Mucosa of descending colon (tissue), 3 donors: ENCODE measurements at regions not wholly inside any gene's neighbourhood (a gene's known extent, or its start where the extent isn't known, plus 50 kb on each side); places are given as distances from the start of the nearest gene placed in this dataset.

Source experiments
- ATAC-seq: fragments of 200-7000 bp; cut with Tn5 transposase; one replicate; pipeline ENCODE4 v1.9.1; 2020; ENCODE audit warnings: mild to moderate bottlenecking, moderate library complexity
- DNase-seq, 3 donors: peaks; one replicate each; pipeline ENCODE4 v3.0.0-alpha.2; 2020
- H3K36me3 ChIP-seq: fragments of 200-600 bp; one replicate; pipeline ENCODE4 v1.8.0; 2021; ENCODE audit warnings: low read depth, mild to moderate bottlenecking
- H3K4me1 ChIP-seq: fragments of 200-600 bp; one replicate; pipeline ENCODE4 v1.8.0; 2021; ENCODE audit warnings: low read depth, mild to moderate bottlenecking
- H3K4me3 ChIP-seq: fragments of 200-600 bp; one replicate; pipeline ENCODE4 v1.8.0; 2021; ENCODE audit warnings: mild to moderate bottlenecking
- H3K9me3 ChIP-seq: fragments of 200-600 bp; one replicate; pipeline ENCODE4 v1.8.0; 2021; ENCODE audit warnings: mild to moderate bottlenecking
- CTCF ChIP-seq: fragments of 200-600 bp; IDR thresholded peaks from one replicate; pipeline ENCODE4 v1.8.0; 2022; ENCODE audit warnings: antibody characterized with exemption, mild to moderate bottlenecking
- intact Hi-C, 2 donors: fragments of 100-400 bp; cut with DNase I in 1 of 2; cut with micrococcal nuclease in 1 of 2; formaldehyde crosslinking; loops; one replicate each; pipeline versions ENCODE4 v1.11.0 to v1.11.1; 2022; cut with DNase I, micrococcal nuclease
- donor health status: DM: no; HTN: no; CAD: no; lungs with moderate emphysema.
- donor health status: DM: no; HTN: no; CAD: no.
- donor health status: DM: no; HTN: yes; CAD: no.

- H3K4me1 ChIP-seq, result no peaks in the 10 kb centered on the region
- intact Hi-C loops, result loop anchor here in 1 of 2 donors (10.0 kb wide), 1 partner anchor 296 kb away; no protein-coding TSS in a partner anchor
- no peaks in the 10 kb centered on the region for H3K9me3 ChIP-seq
- no peaks in the 10 kb centered on the region for H3K36me3 ChIP-seq
- no peak for DNase-seq
- no peak for TF ChIP-seq CTCF
- no peak overlapping the region for H3K4me3 ChIP-seq
- no peak for ATAC-seq
Observed at GRCh38 chr13:73701160-73701559, 433.0 kb downstream of the KLF12 start.

- ATAC-seq (no peak), DNase-seq (no peak)
- TF ChIP-seq CTCF, result no peak
- H3K4me3 ChIP-seq, result no peak overlapping the region
- no peaks in the 10 kb centered on the region for H3K36me3 ChIP-seq
- no peaks in the 10 kb centered on the region for H3K4me1 ChIP-seq
- intact Hi-C loops, result no loop called here
- H3K9me3 ChIP-seq, result no peaks in the 10 kb centered on the region
Observed at GRCh38 chr13:73698859-73699258, 435.3 kb downstream of the KLF12 start.

GRCh38 chr13:73697166-73697565, 437.0 kb downstream of the KLF12 start:
- Histone ChIP-seq H3K9me3 (no peaks in the 10 kb centered on the region), H3K4me3 (no peak overlapping the region), H3K4me1 (no peaks in the 10 kb centered on the region), H3K36me3 (no peaks in the 10 kb centered on the region)
- DNase-seq, result no peak
- ATAC-seq, result no peak
- TF ChIP-seq CTCF, result no peak
- intact Hi-C loops, result no loop called here

GRCh38 chr13:73696713-73697112, 437.5 kb downstream of the KLF12 start:
- Histone ChIP-seq H3K36me3 (no peaks in the 10 kb centered on the region), H3K4me1 (no peaks in the 10 kb centered on the region), H3K9me3 (no peaks in the 10 kb centered on the region), H3K4me3 (no peak overlapping the region)
- ATAC-seq (no peak), DNase-seq (no peak)
- TF ChIP-seq CTCF, result no peak
- intact Hi-C loops, result no loop called here

- Histone ChIP-seq H3K4me3 (no peak overlapping the region), H3K9me3 (no peaks in the 10 kb centered on the region), H3K36me3 (no peaks in the 10 kb centered on the region), H3K4me1 (no peaks in the 10 kb centered on the region)
- DNase-seq (no peak), ATAC-seq (no peak)
- intact Hi-C loops, result no loop called here
- TF ChIP-seq CTCF, result no peak
Observed at GRCh38 chr13:73696271-73696670, 437.9 kb downstream of the KLF12 start.

- no peak for ATAC-seq
- DNase-seq, result no peak
- intact Hi-C loops, result no loop called here
Observed at GRCh38 chr13:73695325-73695724, 438.9 kb downstream of the KLF12 start.

More at GRCh38 chr13:73695325-73695724, 438.9 kb downstream of the KLF12 start:
- Histone ChIP-seq H3K4me3 (no peak overlapping the region), H3K36me3 (no peaks in the 10 kb centered on the region), H3K4me1 (no peaks in the 10 kb centered on the region), H3K9me3 (no peaks in the 10 kb centered on the region)
- TF ChIP-seq CTCF, result no peak
